ENCODE measurements at regions not wholly inside any gene's neighbourhood (a gene's known extent, or its start where the extent isn't known, plus 50 kb on each side); places are given as distances from the start of the nearest gene placed in this dataset.

- H3K4me3 Mint-ChIP-seq (ENCODE audit: low read depth, unreplicated experiment) = no peak overlapping the region
Observed at GRCh38 chr20:48242623-48243022, 457.3 kb upstream of the SULF2 start.

GRCh38 chr20:48241482-48241881, 456.2 kb upstream of the SULF2 start:
- H3K9me3 Mint-ChIP-seq (ENCODE audit: low read depth, unreplicated experiment) = no peaks in the 10 kb centered on the region
- peaks cover 65% of the 10 kb centered on the region for H3K27me3 Mint-ChIP-seq (ENCODE audit: unreplicated experiment)
- intact Hi-C loops (cut with micrococcal nuclease; ENCODE audit: unreplicated experiment) = no loop called here

More at GRCh38 chr20:48242623-48243022, 457.3 kb upstream of the SULF2 start:
- no peaks in the 10 kb centered on the region for H3K36me3 Mint-ChIP-seq (ENCODE audit: insufficient read depth, unreplicated experiment)
- intact Hi-C loops (cut with micrococcal nuclease; ENCODE audit: unreplicated experiment) = no loop called here
- CTCF ChIA-PET = no interaction called here
- no peaks in the 10 kb centered on the region for H3K9me3 Mint-ChIP-seq (ENCODE audit: low read depth, unreplicated experiment)
- H3K27me3 Mint-ChIP-seq (ENCODE audit: unreplicated experiment) = peaks cover 60% of the 10 kb centered on the region
- H3K27ac Mint-ChIP-seq (ENCODE audit: unreplicated experiment) = no peak overlapping the region
- TF ChIP-seq CTCF (IDR thresholded peaks at IDR 0.05; ENCODE audit: unreplicated experiment) = no peak
- H3K4me1 Mint-ChIP-seq (ENCODE audit: low read depth, unreplicated experiment) = no peaks in the 10 kb centered on the region
- no peak for DNase-seq
- BruUV-seq (replicated peaks) = no TSS peak

DNA sequence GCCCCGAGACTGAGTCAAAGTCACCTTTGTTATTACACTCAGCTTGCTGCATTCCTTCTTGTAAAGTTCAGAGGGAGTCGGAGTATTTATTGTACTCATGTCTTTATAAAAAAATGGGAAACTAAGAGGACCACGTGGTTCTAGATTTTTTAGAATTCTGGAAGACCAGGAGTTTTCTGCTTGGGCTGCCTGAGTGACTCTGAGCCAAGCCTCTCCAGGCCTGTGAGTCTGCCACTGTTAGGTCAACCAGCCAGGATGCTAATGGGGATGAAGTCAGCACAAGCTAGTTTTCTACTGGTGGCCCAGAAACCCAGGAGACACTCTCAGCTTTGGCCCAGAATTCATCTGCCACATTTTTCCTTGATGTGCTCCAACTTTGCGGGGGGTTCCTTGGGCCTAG, 453.5 kb upstream of the SULF2 start:
- H3K4me3 Mint-ChIP-seq (ENCODE audit: low read depth, unreplicated experiment) = no peak overlapping the region
- H3K36me3 Mint-ChIP-seq (ENCODE audit: insufficient read depth, unreplicated experiment) = no peaks in the 10 kb centered on the region
- no peak for DNase-seq
- H3K27ac Mint-ChIP-seq (ENCODE audit: unreplicated experiment) = no peak overlapping the region
- H3K27me3 Mint-ChIP-seq (ENCODE audit: unreplicated experiment) = peaks cover 60% of the 10 kb centered on the region
- no peak for TF ChIP-seq CTCF (IDR thresholded peaks at IDR 0.05; ENCODE audit: unreplicated experiment)
- CTCF ChIA-PET = no interaction called here
- no TSS peak for BruUV-seq (replicated peaks)
- intact Hi-C loops (cut with micrococcal nuclease; ENCODE audit: unreplicated experiment) = no loop called here
- no peaks in the 10 kb centered on the region for H3K4me1 Mint-ChIP-seq (ENCODE audit: low read depth, unreplicated experiment)
- no peaks in the 10 kb centered on the region for H3K9me3 Mint-ChIP-seq (ENCODE audit: low read depth, unreplicated experiment)

More at GRCh38 chr20:48241482-48241881, 456.2 kb upstream of the SULF2 start:
- no peak for TF ChIP-seq CTCF (IDR thresholded peaks at IDR 0.05; ENCODE audit: unreplicated experiment)
- no peaks in the 10 kb centered on the region for H3K4me1 Mint-ChIP-seq (ENCODE audit: low read depth, unreplicated experiment)
- no peak overlapping the region for H3K27ac Mint-ChIP-seq (ENCODE audit: unreplicated experiment)
- no peak overlapping the region for H3K4me3 Mint-ChIP-seq (ENCODE audit: low read depth, unreplicated experiment)
- CTCF ChIA-PET = interaction anchor here (0.6 kb wide), 1 partner anchor 13 kb away, joined by 3 read pairs; no protein-coding TSS in a partner anchor
- DNase-seq = no peak
- BruUV-seq (replicated peaks) = no TSS peak
- H3K36me3 Mint-ChIP-seq (ENCODE audit: insufficient read depth, unreplicated experiment) = no peaks in the 10 kb centered on the region

DNA sequence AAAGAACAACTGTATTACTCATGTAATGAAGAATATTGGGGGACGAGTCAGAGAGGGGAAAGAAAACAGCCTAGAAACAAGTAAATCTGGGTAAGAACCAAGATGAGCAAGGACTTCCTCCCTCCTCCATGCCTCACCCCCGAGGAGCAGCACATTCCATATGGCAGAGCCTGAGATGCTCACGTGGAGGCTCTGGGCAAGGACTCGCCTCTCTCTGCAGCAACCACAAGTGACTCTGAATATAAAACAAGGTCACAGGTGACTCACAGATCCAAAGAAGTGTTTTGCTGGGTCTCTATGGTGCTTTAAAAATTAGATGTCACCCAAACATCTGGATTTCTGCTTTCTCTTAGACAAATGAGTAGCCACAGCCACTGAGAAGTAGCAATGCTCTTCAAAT, 453.0 kb upstream of the SULF2 start:
- intact Hi-C loops (cut with micrococcal nuclease; ENCODE audit: unreplicated experiment) = no loop called here
- CTCF ChIA-PET = no interaction called here
- no peak overlapping the region for H3K4me3 Mint-ChIP-seq (ENCODE audit: low read depth, unreplicated experiment)
- no TSS peak for BruUV-seq (replicated peaks)
- no peaks in the 10 kb centered on the region for H3K36me3 Mint-ChIP-seq (ENCODE audit: insufficient read depth, unreplicated experiment)
- peaks cover 63% of the 10 kb centered on the region for H3K27me3 Mint-ChIP-seq (ENCODE audit: unreplicated experiment)
- no peak overlapping the region for H3K27ac Mint-ChIP-seq (ENCODE audit: unreplicated experiment)
- DNase-seq = no peak
- peaks cover under 1% of the 10 kb centered on the region for H3K9me3 Mint-ChIP-seq (ENCODE audit: low read depth, unreplicated experiment)
- H3K4me1 Mint-ChIP-seq (ENCODE audit: low read depth, unreplicated experiment) = no peaks in the 10 kb centered on the region
- TF ChIP-seq CTCF (IDR thresholded peaks at IDR 0.05; ENCODE audit: unreplicated experiment) = no peak
